Jurkat, Clone E6-1 (cell line): ENCODE measurements at regions not wholly inside any gene's neighbourhood (a gene's known extent, or its start where the extent isn't known, plus 50 kb on each side); places are given as distances from the start of the nearest gene placed in this dataset.
"Not testable (repeated sequence)": the region's sequence is repeated elsewhere in the genome, so short reads cannot be mapped to it uniquely, and the experiment has no call there.

ENCODE experiments used
- DNase-seq: peaks from one replicate; pipeline ENCODE4 v3.0.0-alpha.2; 2011; ENCODE audit warnings: low read depth, low spot score
- H3K4me3 ChIP-seq: 2 replicates; pipeline ENCODE4 v1.5.1; 2011; ENCODE audit warnings: mild to moderate bottlenecking, low read length, control low read depth, moderate library complexity

GRCh38 chr12:5290368-5290767, 141.5 kb upstream of the NTF3 start:
- DNase-seq, H3K4me3 ChIP-seq: not testable (repeated sequence)

- DNase-seq, result no peak
- H3K4me3 ChIP-seq, result no peak overlapping the region
These were observed 139.3 kb upstream of the NTF3 start for GRCh38 chr12:5292651-5293050.

DNA sequence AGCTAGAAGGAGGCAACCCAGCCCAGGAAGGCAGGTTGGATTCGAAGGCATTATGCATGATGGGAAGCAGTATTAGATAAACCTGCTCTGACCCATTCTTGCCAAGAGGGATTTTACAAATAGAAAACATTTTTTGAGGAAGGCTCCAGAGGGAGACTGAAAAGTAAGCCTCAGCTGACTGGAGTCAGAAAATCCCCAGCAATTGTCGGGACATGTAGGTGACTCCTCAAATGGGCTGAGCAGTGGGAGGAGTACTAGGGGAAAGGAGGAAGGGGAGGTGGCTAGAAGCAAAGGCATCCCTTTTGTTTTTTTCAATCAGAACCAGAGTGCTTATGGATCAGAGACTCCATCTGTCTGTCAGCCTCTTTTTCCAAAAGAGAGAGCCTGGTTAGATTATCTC, 138.1 kb upstream of the NTF3 start:
- H3K4me3 ChIP-seq, result no peak overlapping the region
- no peak for DNase-seq

- DNase-seq, result no peak
- no peak overlapping the region for H3K4me3 ChIP-seq
These were observed 137.4 kb upstream of the NTF3 start for GRCh38 chr12:5294274-5295070.

- H3K4me3 ChIP-seq, result no peak overlapping the region
- no peak for DNase-seq
These were observed 136.8 kb upstream of the NTF3 start for GRCh38 chr12:5295151-5295550.

DNA sequence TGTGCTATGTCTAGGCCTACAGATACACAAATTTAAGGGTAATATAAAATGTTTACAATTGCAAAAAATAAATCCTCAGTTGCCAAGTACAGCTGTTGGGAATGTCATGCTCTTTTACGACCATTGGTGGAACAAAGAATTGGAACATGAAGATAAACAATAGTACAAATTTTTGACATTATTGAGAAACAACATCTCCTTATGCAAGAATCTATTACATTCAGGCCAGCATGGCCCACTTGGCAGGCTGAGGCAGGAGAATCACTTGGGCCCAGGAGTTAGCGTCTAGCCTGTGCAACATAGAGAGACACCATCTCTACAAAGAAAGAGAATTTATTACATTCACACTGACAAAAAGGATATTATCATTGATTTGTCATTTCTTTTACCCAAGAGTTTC, 135.9 kb upstream of the NTF3 start:
- no peak for DNase-seq

DNA sequence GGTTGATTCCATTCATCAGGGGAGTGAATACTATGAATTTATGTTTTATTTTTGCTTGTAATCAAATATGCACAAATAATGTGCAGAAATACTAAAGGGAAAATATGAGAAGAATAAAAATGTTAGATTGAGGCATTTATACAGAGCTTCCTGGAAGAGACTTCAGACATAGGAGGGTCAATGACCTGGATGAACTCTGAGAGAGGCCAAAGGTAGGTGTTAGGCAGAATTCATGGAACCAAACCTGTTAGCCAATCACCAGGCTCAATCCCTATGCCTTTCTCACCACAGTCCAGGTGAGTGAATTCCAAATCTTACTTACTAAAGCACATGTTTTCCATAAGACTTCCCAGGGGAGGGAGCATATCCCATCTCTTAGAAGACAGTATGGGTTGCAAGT, 130.4 kb upstream of the NTF3 start:
- no peak for DNase-seq

More for the DNA sequence above, 135.9 kb upstream of the NTF3 start:
- H3K4me3 ChIP-seq, result no peak overlapping the region

GRCh38 chr12:5305425-5305824, 126.5 kb upstream of the NTF3 start:
- DNase-seq, result no peak
- no peak overlapping the region for H3K4me3 ChIP-seq

More for the DNA sequence above, 130.4 kb upstream of the NTF3 start:
- no peak overlapping the region for H3K4me3 ChIP-seq

DNA sequence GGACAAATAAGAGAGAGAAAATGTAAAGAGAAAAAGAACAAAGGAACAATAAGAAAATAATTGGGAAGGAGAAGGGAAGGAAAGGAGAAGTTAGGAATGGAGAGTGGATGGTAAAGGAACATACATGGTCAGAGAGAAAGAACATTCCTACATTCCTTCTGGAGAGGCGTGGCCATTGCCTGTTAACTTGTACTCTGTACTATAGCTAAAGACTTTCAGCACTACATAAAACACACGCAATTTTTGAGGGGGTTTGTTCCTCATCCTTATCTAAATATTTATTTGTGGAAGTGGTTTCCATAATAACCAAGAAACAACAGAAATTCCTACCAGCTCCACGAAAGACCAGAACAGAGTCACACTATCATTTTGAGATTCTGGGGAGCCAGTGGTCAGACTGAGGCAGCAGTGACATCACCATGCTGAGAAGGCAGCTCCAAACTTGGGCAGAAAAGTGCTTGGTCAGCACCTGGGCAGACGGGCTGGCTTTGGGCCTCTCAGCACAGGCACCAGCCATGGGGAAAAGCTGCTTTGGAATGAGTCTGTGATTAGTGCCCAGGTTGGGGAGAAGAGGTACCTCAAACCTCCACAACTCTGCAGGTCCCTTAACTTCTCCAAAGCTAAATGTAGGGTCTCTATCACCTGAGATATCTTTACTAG, 125.9 kb upstream of the NTF3 start:
- no peak overlapping the region for H3K4me3 ChIP-seq
- DNase-seq, result no peak

- H3K4me3 ChIP-seq, result no peak overlapping the region
- no peak for DNase-seq
These were observed 124.8 kb upstream of the NTF3 start for GRCh38 chr12:5307065-5307464.

GRCh38 chr12:5308216-5308615, 123.7 kb upstream of the NTF3 start:
- DNase-seq, result no peak
- H3K4me3 ChIP-seq, result no peak overlapping the region

DNA sequence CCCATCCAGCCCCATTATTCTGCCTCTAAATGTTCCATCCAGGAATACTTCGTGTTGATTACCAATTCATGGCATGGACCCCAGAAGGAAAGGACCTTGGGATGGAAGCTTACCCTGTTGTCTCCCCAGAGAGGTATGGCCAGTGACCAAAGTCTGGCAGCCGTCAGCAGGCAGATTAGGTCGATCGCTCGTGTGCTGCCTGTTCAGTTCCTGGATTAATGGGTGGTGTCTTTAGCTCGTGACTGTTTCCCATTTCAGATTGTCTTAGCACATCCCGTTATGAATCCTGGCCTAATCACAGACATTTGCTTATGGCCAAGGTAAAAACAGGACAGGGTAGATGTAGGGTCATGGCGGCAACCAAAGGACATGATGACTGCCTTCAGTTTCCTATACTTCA, 122.9 kb upstream of the NTF3 start:
- no peak for DNase-seq
- no peak overlapping the region for H3K4me3 ChIP-seq

- no peak for DNase-seq
These were observed 122.3 kb upstream of the NTF3 start for GRCh38 chr12:5309654-5310053.

GRCh38 chr12:5310151-5310550, 121.8 kb upstream of the NTF3 start:
- no peak overlapping the region for H3K4me3 ChIP-seq

More at GRCh38 chr12:5309654-5310053, 122.3 kb upstream of the NTF3 start:
- H3K4me3 ChIP-seq, result no peak overlapping the region

DNA sequence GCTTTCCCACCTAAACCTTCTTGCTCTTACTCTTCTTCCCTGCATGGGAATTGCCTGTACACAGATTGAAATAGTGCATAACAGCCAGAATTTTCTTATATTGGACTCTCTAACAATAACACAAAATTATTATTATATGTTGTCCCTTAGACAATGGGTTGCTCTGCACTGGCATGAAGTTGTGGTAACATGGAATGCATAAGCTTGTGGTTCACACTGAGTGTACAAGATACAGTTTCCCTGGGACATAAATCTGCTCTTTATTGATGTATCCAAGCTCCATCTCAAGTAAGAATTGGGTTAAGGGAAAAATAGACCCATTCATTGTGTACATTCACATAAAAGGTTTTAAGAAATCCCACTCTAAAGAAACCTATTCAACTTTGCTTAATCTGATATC, 114.4 kb upstream of the NTF3 start:
- H3K4me3 ChIP-seq, result no peak overlapping the region
- DNase-seq, result no peak

More at GRCh38 chr12:5310151-5310550, 121.8 kb upstream of the NTF3 start:
- no peak for DNase-seq

- no peak for DNase-seq
These were observed 113.0 kb upstream of the NTF3 start for GRCh38 chr12:5318874-5319273.

DNA sequence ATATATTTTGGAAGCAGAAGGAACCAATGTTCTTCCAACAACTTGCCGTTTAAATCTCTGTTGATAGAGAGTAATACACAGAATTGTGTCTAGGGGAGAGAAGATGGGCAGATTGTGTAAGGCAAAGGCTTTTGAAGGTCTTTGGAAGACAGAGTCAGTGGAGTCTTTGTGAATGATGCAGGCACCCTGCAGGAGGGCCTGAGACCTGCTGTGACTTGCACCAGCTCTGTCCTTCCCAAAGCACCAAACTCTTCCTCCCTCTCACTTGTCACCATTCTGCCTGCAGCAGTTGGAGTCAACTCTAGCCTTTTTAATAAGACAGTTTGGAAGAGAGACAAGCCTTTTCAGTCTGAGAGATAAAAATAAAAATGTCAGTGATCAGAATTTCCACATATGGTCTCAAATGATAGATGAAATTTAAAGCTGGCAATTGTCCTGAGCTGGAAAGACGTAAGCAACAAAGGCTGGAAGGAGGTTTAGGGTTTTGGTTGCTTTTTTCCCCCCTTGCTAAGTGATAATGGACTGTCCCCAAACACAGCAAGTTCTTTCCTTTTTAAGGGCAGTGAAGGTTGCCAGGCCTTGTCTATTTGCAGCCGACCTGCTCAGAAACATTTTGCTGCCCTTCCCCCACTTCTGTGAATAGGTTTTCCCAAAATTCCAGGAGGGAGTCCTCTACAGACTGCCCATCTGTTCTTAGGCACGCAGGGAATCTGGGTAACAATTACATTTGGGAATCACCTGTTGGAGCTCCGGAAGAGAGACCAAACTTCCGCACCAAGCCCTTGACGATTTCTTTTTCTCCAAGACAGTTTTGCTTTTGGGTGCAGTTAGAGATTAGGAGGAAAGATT, 103.0 kb upstream of the NTF3 start:
- DNase-seq, result no peak
- H3K4me3 ChIP-seq, result no peak overlapping the region

More at GRCh38 chr12:5318874-5319273, 113.0 kb upstream of the NTF3 start:
- no peak overlapping the region for H3K4me3 ChIP-seq

GRCh38 chr12:5332551-5332950, 99.4 kb upstream of the NTF3 start:
- DNase-seq, result no peak
- H3K4me3 ChIP-seq, result no peak overlapping the region

DNA sequence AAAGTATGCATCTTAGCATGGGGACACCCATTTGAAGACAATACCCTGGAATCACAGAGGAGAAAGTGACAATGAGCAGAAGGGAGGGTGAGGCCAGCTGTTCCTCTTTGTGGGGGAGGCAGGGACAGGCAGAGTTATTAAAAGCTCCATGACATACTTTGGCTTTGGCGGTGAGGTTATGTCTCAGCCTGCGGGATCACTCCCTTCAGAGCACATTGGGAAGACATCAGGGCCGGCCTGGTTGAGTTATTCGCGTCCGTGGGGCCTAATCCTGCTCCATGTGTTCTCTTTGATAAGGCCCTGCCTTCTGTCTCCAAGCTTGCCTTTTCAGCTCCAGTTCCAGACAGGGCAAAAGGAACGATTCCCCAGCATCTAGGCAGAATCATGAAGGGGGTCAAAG, 98.8 kb upstream of the NTF3 start:
- no peak overlapping the region for H3K4me3 ChIP-seq
- no peak for DNase-seq

- no peak for DNase-seq
- H3K4me3 ChIP-seq, result no peak overlapping the region
These were observed 96.8 kb upstream of the NTF3 start for GRCh38 chr12:5335069-5335468.
